WTC11 (cell line): ENCODE measurements at regions not wholly inside any gene's neighbourhood (a gene's known extent, or its start where the extent isn't known, plus 50 kb on each side); places are given as distances from the start of the nearest gene placed in this dataset.

ENCODE experiments used
- ATAC-seq: fragments of 200-7000 bp; cut with Tn5 transposase; 2 replicates; pipeline ENCODE4 v1.10.0; 2021; ENCODE audit warnings: mild to moderate bottlenecking, moderate library complexity
- CTCF ChIA-PET: fragments of 300-600 bp; sonication (Branson Sonifier 250); formaldehyde crosslinking; loops from one replicate; lab custom pipeline; 2021; ENCODE audit warnings: antibody characterized with exemption; lab: Charles Lee
- POLR2A ChIA-PET: fragments of 350-600 bp; sonication (Branson Sonifier 250); formaldehyde crosslinking; loops from one replicate; lab custom pipeline; 2021; ENCODE audit warnings: antibody characterized with exemption; lab: Charles Lee
- DNase-seq: peaks from one replicate; pipeline ENCODE4 v3.0.0; 2021; ENCODE audit warnings: low spot score
- H3K27ac Mint-ChIP-seq: 2 replicates; pipeline ENCODE4 v1.8.0; 2021; ENCODE audit warnings: mixed read lengths
- H3K27me3 Mint-ChIP-seq: 2 replicates; pipeline ENCODE4 v1.8.0; 2021; ENCODE audit warnings: low read depth, mild to moderate bottlenecking, moderate library complexity, mixed read lengths
- H3K36me3 Mint-ChIP-seq: 2 replicates; pipeline ENCODE4 v1.8.0; 2021; ENCODE audit warnings: mixed read lengths
- H3K4me1 Mint-ChIP-seq: 2 replicates; pipeline ENCODE4 v1.8.0; 2022; ENCODE audit warnings: mixed read lengths
- H3K4me3 Mint-ChIP-seq: 2 replicates; pipeline ENCODE4 v1.8.0; 2021; ENCODE audit warnings: mild to moderate bottlenecking, moderate library complexity, mixed read lengths
- H3K9me3 Mint-ChIP-seq: 2 replicates; pipeline ENCODE4 v1.8.0; 2021; ENCODE audit warnings: mixed read lengths
- CDX4 ChIP-seq: fragments of 250-450 bp; sonication (Bioruptor Pico); IDR thresholded peaks from 2 replicates; pipeline ENCODE4 v1.9.0; 2021; ENCODE audit warnings: moderate library complexity, mild to moderate bottlenecking, inconsistent platforms, borderline replicate concordance
- ELF4 ChIP-seq: sonication (generic); formaldehyde crosslinking; IDR thresholded peaks from 2 replicates; pipeline ENCODE4 v1.8.1; 2022; ENCODE audit warnings: low read depth, mild to moderate bottlenecking, moderate library complexity, missing genetic modification reagents
- EMX1 ChIP-seq: fragments of 250-450 bp; sonication (Bioruptor Pico); IDR thresholded peaks from 2 replicates; pipeline ENCODE4 v1.8.0; 2021; ENCODE audit warnings: mild to moderate bottlenecking
- GABPB1 ChIP-seq: sonication (generic); formaldehyde crosslinking; IDR thresholded peaks from 2 replicates; pipeline ENCODE4 v1.8.1; 2023; ENCODE audit warnings: mild to moderate bottlenecking, missing genetic modification reagents
- IRF2 ChIP-seq: sonication (generic); formaldehyde crosslinking; IDR thresholded peaks from 2 replicates; pipeline ENCODE4 v1.8.0; 2022; ENCODE audit warnings: low read depth, missing genetic modification reagents, borderline replicate concordance
- JUN ChIP-seq: sonication (generic); formaldehyde crosslinking; IDR thresholded peaks from 2 replicates; pipeline ENCODE4 v1.8.0; 2023; ENCODE audit warnings: mild to moderate bottlenecking, missing genetic modification reagents
- MXD4 ChIP-seq: fragments of 250-450 bp; sonication (Bioruptor Pico); IDR thresholded peaks from 2 replicates; pipeline ENCODE4 v1.8.0; 2021; ENCODE audit warnings: mild to moderate bottlenecking, moderate library complexity, borderline replicate concordance
- TEAD1 ChIP-seq: sonication (generic); formaldehyde crosslinking; IDR thresholded peaks from 2 replicates; pipeline ENCODE4 v1.8.0; 2022; ENCODE audit warnings: mild to moderate bottlenecking, missing genetic modification reagents
- ZNF232 ChIP-seq: sonication (generic); formaldehyde crosslinking; IDR thresholded peaks from 2 replicates; pipeline ENCODE4 v1.8.0; 2022; ENCODE audit warnings: mild to moderate bottlenecking, missing genetic modification reagents
- ZNF263 ChIP-seq: sonication (generic); formaldehyde crosslinking; IDR thresholded peaks from 2 replicates; pipeline ENCODE4 v1.8.1; 2022; ENCODE audit warnings: low read depth, mild to moderate bottlenecking, moderate library complexity, missing genetic modification reagents
- ZNF317 ChIP-seq: sonication (generic); formaldehyde crosslinking; IDR thresholded peaks from 2 replicates; pipeline ENCODE4 v1.8.1; 2023; ENCODE audit warnings: low read depth, mild to moderate bottlenecking, moderate library complexity, missing genetic modification reagents, borderline replicate concordance
- TF ChIP-seq, protein P1 (sequence below): fragments of 250-450 bp; sonication (Bioruptor Pico); IDR thresholded peaks from 2 replicates; pipeline ENCODE4 v1.9.0; 2021; ENCODE audit warnings: mild to moderate bottlenecking
- TF ChIP-seq, protein P2 (sequence below): fragments of 200-600 bp; IDR thresholded peaks from 2 replicates; pipeline ENCODE4 v1.8.0; 2022; ENCODE audit warnings: antibody characterized with exemption
- TF ChIP-seq, protein P3 (sequence below): fragments of 250-450 bp; sonication (Bioruptor Pico); conservative IDR thresholded peaks from 2 replicates; pipeline ENCODE4 v1.9.0; 2021; ENCODE audit warnings: mild to moderate bottlenecking
- TF ChIP-seq, protein P4 (sequence below): sonication (generic); formaldehyde crosslinking; IDR thresholded peaks from 2 replicates; pipeline ENCODE4 v1.8.1; 2023; ENCODE audit warnings: mild to moderate bottlenecking, missing genetic modification reagents, moderate library complexity
- TF ChIP-seq, protein P5 (sequence below): sonication (generic); formaldehyde crosslinking; IDR thresholded peaks from 2 replicates; pipeline ENCODE4 v1.8.1; 2023; ENCODE audit warnings: mild to moderate bottlenecking, missing genetic modification reagents
- TF ChIP-seq, protein P6 (sequence below): sonication (generic); formaldehyde crosslinking; conservative IDR thresholded peaks from 2 replicates; pipeline ENCODE4 v1.8.1; 2023; ENCODE audit warnings: mild to moderate bottlenecking, low read depth, missing genetic modification reagents, moderate library complexity

GRCh38 chr11:28879869-28880268 is 771.7 kb downstream of the METTL15 start:
- H3K4me1 Mint-ChIP-seq = no peaks in the 10 kb centered on the region
- H3K4me3 Mint-ChIP-seq = no peak overlapping the region

DNA sequence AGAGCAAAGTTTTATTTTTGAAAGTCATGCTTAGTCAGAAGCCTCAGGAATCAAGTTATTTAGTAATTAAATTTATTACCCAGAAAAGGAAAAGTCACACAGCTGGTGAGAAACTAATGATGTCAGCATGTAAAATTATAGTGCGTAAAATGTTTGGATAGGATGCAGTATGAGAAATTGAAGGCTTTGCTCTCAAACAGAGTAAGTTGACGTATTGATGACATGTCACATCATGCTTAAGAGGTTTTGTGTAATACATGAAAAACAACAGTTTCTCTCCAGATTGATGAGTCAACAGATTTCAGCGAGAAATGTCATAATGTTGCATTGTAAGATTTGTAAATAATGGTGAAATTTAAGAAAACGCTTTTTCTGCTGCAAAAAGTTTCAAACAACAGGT is 769.8 kb downstream of the METTL15 start:
- DNase-seq (no peak), ATAC-seq (no peak)
- CTCF ChIA-PET = no interaction called here
- Mint-ChIP-seq H3K9me3 (no peaks in the 10 kb centered on the region), H3K27me3 (no peaks in the 10 kb centered on the region), H3K36me3 (no peaks in the 10 kb centered on the region), H3K4me1 (no peaks in the 10 kb centered on the region), H3K27ac (no peak overlapping the region), H3K4me3 (no peak overlapping the region)
- POLR2A ChIA-PET = no interaction called here
- TF ChIP-seq GABPB1 (no peak), ZNF317 (CRISPR knock-in tag) (no peak), IRF2 (no peak), MXD4 (CRISPR knock-in tag) (no peak), CDX4 (CRISPR knock-in tag) (no peak), JUN (no peak)
- TF ChIP-seq, protein P1, sequence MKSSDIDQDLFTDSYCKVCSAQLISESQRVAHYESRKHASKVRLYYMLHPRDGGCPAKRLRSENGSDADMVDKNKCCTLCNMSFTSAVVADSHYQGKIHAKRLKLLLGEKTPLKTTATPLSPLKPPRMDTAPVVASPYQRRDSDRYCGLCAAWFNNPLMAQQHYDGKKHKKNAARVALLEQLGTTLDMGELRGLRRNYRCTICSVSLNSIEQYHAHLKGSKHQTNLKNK (CRISPR knock-in tag) = no peak
- TF ChIP-seq, protein P2, sequence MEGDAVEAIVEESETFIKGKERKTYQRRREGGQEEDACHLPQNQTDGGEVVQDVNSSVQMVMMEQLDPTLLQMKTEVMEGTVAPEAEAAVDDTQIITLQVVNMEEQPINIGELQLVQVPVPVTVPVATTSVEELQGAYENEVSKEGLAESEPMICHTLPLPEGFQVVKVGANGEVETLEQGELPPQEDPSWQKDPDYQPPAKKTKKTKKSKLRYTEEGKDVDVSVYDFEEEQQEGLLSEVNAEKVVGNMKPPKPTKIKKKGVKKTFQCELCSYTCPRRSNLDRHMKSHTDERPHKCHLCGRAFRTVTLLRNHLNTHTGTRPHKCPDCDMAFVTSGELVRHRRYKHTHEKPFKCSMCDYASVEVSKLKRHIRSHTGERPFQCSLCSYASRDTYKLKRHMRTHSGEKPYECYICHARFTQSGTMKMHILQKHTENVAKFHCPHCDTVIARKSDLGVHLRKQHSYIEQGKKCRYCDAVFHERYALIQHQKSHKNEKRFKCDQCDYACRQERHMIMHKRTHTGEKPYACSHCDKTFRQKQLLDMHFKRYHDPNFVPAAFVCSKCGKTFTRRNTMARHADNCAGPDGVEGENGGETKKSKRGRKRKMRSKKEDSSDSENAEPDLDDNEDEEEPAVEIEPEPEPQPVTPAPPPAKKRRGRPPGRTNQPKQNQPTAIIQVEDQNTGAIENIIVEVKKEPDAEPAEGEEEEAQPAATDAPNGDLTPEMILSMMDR = no peak
- TF ChIP-seq, all 79 proteins: peak for 0

More at GRCh38 chr11:28879869-28880268, 771.7 kb downstream of the METTL15 start:
- DNase-seq (no peak), ATAC-seq (no peak)
- H3K36me3 Mint-ChIP-seq = no peaks in the 10 kb centered on the region; the same call in 1 of the 2 replicates
- H3K9me3 Mint-ChIP-seq = peaks cover 10% of the 10 kb centered on the region
- H3K27ac Mint-ChIP-seq = no peak overlapping the region
- H3K27me3 Mint-ChIP-seq = no peaks in the 10 kb centered on the region
- POLR2A ChIA-PET = no interaction called here
- CTCF ChIA-PET = no interaction called here
- TF ChIP-seq, protein P3, sequence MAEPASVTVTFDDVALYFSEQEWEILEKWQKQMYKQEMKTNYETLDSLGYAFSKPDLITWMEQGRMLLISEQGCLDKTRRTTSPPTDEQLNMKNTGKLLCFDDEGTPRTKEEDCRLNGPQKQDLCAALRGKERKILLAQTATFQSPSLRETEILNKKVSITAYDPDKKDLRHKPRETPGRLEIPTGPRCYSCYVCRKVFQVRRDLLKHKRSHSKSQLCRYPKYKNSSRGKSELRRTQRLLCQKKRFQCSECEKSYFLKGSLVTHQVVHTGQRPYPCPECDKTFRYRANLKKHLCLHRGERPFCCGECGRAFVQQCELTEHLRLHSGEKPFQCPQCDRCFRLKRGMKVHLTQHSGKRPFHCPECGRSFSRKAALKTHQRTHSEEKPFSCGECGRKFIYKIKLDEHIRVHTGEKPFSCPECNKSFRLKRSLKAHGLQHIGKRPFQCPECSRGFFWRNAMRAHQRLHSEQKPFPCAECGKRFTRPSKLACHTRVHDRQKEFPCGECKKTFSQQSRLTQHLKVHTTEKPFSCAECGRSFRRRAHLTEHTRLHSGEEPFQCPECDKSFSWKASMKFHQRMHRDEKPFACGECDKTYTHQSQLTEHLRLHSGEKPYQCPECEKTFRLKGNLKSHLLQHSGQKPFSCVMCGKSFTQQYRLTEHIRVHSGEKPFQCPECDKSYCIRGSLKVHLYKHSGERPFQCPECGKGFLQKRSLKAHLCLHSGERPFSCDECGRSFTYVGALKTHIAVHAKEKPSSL (CRISPR knock-in tag) = no peak
- TF ChIP-seq, protein P4, sequence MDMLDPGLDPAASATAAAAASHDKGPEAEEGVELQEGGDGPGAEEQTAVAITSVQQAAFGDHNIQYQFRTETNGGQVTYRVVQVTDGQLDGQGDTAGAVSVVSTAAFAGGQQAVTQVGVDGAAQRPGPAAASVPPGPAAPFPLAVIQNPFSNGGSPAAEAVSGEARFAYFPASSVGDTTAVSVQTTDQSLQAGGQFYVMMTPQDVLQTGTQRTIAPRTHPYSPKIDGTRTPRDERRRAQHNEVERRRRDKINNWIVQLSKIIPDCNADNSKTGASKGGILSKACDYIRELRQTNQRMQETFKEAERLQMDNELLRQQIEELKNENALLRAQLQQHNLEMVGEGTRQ (CRISPR knock-in tag) = no peak
- TF ChIP-seq, all 79 proteins: peak for 0

- Mint-ChIP-seq H3K27me3 (no peaks in the 10 kb centered on the region), H3K9me3 (no peaks in the 10 kb centered on the region), H3K4me1 (no peaks in the 10 kb centered on the region), H3K27ac (no peak overlapping the region), H3K36me3 (no peaks in the 10 kb centered on the region), H3K4me3 (no peak overlapping the region)
- DNase-seq (no peak), ATAC-seq (no peak)
- TF ChIP-seq, protein P5, sequence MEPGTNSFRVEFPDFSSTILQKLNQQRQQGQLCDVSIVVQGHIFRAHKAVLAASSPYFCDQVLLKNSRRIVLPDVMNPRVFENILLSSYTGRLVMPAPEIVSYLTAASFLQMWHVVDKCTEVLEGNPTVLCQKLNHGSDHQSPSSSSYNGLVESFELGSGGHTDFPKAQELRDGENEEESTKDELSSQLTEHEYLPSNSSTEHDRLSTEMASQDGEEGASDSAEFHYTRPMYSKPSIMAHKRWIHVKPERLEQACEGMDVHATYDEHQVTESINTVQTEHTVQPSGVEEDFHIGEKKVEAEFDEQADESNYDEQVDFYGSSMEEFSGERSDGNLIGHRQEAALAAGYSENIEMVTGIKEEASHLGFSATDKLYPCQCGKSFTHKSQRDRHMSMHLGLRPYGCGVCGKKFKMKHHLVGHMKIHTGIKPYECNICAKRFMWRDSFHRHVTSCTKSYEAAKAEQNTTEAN (CRISPR knock-in tag) = no peak
- no peak for TF ChIP-seq TEAD1 (CRISPR knock-in tag)
- TF ChIP-seq, protein P6, sequence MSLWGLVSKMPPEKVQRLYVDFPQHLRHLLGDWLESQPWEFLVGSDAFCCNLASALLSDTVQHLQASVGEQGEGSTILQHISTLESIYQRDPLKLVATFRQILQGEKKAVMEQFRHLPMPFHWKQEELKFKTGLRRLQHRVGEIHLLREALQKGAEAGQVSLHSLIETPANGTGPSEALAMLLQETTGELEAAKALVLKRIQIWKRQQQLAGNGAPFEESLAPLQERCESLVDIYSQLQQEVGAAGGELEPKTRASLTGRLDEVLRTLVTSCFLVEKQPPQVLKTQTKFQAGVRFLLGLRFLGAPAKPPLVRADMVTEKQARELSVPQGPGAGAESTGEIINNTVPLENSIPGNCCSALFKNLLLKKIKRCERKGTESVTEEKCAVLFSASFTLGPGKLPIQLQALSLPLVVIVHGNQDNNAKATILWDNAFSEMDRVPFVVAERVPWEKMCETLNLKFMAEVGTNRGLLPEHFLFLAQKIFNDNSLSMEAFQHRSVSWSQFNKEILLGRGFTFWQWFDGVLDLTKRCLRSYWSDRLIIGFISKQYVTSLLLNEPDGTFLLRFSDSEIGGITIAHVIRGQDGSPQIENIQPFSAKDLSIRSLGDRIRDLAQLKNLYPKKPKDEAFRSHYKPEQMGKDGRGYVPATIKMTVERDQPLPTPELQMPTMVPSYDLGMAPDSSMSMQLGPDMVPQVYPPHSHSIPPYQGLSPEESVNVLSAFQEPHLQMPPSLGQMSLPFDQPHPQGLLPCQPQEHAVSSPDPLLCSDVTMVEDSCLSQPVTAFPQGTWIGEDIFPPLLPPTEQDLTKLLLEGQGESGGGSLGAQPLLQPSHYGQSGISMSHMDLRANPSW = no peak
- TF ChIP-seq ZNF232 = no peak
- TF ChIP-seq ZNF263 (CRISPR knock-in tag) = no peak
- TF ChIP-seq EMX1 = no peak
- TF ChIP-seq ELF4 (CRISPR knock-in tag) = no peak
- ChIA-PET POLR2A (no interaction called here), CTCF (no interaction called here)
These were observed 769.2 kb downstream of the METTL15 start for GRCh38 chr11:28877340-28877739.
